ENCODE measurements at regions not wholly inside any gene's neighbourhood (a gene's known extent, or its start where the extent isn't known, plus 50 kb on each side); places are given as distances from the start of the nearest gene placed in this dataset.
A peak's percentile ranks its signal among the peaks of the same experiment; 100 is the strongest.

GRCh38 chr2:146131785-146132184 is 1611.9 kb upstream of the ZEB2 start:
- no peak for DNase-seq (ENCODE audit: low read depth, low spot score)
- no peak overlapping the region for H3K4me3 ChIP-seq (ENCODE audit: low read length)

- H3K4me3 ChIP-seq (ENCODE audit: low read length) = no peak overlapping the region
- no peak for DNase-seq (ENCODE audit: low read depth, low spot score)
These were observed 1611.1 kb upstream of the ZEB2 start for GRCh38 chr2:146131048-146131447.

- no peak overlapping the region for H3K4me3 ChIP-seq (ENCODE audit: low read length)
- no peak for DNase-seq (ENCODE audit: low read depth, low spot score)
These were observed 1610.4 kb upstream of the ZEB2 start for GRCh38 chr2:146130290-146130689.

- H3K4me3 ChIP-seq (ENCODE audit: low read length) = no peak overlapping the region
- DNase-seq (ENCODE audit: low read depth, low spot score) = no peak
These were observed 1609.3 kb upstream of the ZEB2 start for GRCh38 chr2:146129231-146129630.

GRCh38 chr2:146128216-146128615 is 1608.3 kb upstream of the ZEB2 start:
- H3K4me3 ChIP-seq (ENCODE audit: low read length) = no peak overlapping the region
- DNase-seq (ENCODE audit: low read depth, low spot score) = no peak

- no peak for DNase-seq (ENCODE audit: low read depth, low spot score)
- H3K4me3 ChIP-seq (ENCODE audit: low read length) = no peak overlapping the region
These were observed 1605.6 kb upstream of the ZEB2 start for GRCh38 chr2:146125551-146125950.

GRCh38 chr2:146124741-146125140 is 1604.8 kb upstream of the ZEB2 start:
- H3K4me3 ChIP-seq (ENCODE audit: low read length) = no peak overlapping the region
- peak; percentile 4 for DNase-seq (ENCODE audit: low read depth, low spot score)

GRCh38 chr2:146123714-146124113 is 1603.8 kb upstream of the ZEB2 start:
- DNase-seq (ENCODE audit: low read depth, low spot score) = no peak
- H3K4me3 ChIP-seq (ENCODE audit: low read length) = no peak overlapping the region

- no peak for DNase-seq (ENCODE audit: low read depth, low spot score)
- H3K4me3 ChIP-seq (ENCODE audit: low read length) = no peak overlapping the region
These were observed 1603.3 kb upstream of the ZEB2 start for GRCh38 chr2:146123256-146123655.

GRCh38 chr2:146119586-146119985 is 1599.7 kb upstream of the ZEB2 start:
- no peak overlapping the region for H3K4me3 ChIP-seq (ENCODE audit: low read length)
- DNase-seq (ENCODE audit: low read depth, low spot score) = no peak

GRCh38 chr2:146108993-146109392 is 1589.1 kb upstream of the ZEB2 start:
- H3K4me3 ChIP-seq (ENCODE audit: low read length) = no peak overlapping the region
- DNase-seq (ENCODE audit: low read depth, low spot score) = no peak

- DNase-seq (ENCODE audit: low read depth, low spot score) = no peak
- no peak overlapping the region for H3K4me3 ChIP-seq (ENCODE audit: low read length)
These were observed 1574.3 kb upstream of the ZEB2 start for GRCh38 chr2:146094185-146094584.

GRCh38 chr2:146081459-146081858 is 1561.5 kb upstream of the ZEB2 start:
- H3K4me3 ChIP-seq (ENCODE audit: low read length) = no peak overlapping the region
- no peak for DNase-seq (ENCODE audit: low read depth, low spot score)

- H3K4me3 ChIP-seq (ENCODE audit: low read length) = no peak overlapping the region
- DNase-seq (ENCODE audit: low read depth, low spot score) = no peak
These were observed 1561.0 kb upstream of the ZEB2 start for GRCh38 chr2:146080925-146081324.

- no peak overlapping the region for H3K4me3 ChIP-seq (ENCODE audit: low read length)
- no peak for DNase-seq (ENCODE audit: low read depth, low spot score)
These were observed 1559.3 kb upstream of the ZEB2 start for GRCh38 chr2:146079216-146079615.

- no peak for DNase-seq (ENCODE audit: low read depth, low spot score)
- H3K4me3 ChIP-seq (ENCODE audit: low read length) = no peak overlapping the region
These were observed 1557.2 kb upstream of the ZEB2 start for GRCh38 chr2:146077156-146077555.

GRCh38 chr2:146068051-146068450 is 1548.1 kb upstream of the ZEB2 start:
- DNase-seq (ENCODE audit: low read depth, low spot score) = no peak
- no peak overlapping the region for H3K4me3 ChIP-seq (ENCODE audit: low read length)

GRCh38 chr2:146048141-146048540 is 1528.2 kb upstream of the ZEB2 start:
- no peak overlapping the region for H3K4me3 ChIP-seq (ENCODE audit: low read length)
- no peak for DNase-seq (ENCODE audit: low read depth, low spot score)

- no peak overlapping the region for H3K4me3 ChIP-seq (ENCODE audit: low read length)
- no peak for DNase-seq (ENCODE audit: low read depth, low spot score)
These were observed 1521.5 kb upstream of the ZEB2 start for GRCh38 chr2:146041274-146041910.

- no peak overlapping the region for H3K4me3 ChIP-seq (ENCODE audit: low read length)
- no peak for DNase-seq (ENCODE audit: low read depth, low spot score)
These were observed 1520.1 kb upstream of the ZEB2 start for GRCh38 chr2:146040051-146040450.

GRCh38 chr2:146038014-146038413 is 1518.1 kb upstream of the ZEB2 start:
- DNase-seq (ENCODE audit: low read depth, low spot score) = no peak

More at GRCh38 chr2:146038014-146038413, 1518.1 kb upstream of the ZEB2 start:
- H3K4me3 ChIP-seq (ENCODE audit: low read length) = no peak overlapping the region

All from Jurkat, Clone E6-1 (cell line).